ENCODE measurements at regions not wholly inside any gene's neighbourhood (a gene's known extent, or its start where the extent isn't known, plus 50 kb on each side); places are given as distances from the start of the nearest gene placed in this dataset.

DNA sequence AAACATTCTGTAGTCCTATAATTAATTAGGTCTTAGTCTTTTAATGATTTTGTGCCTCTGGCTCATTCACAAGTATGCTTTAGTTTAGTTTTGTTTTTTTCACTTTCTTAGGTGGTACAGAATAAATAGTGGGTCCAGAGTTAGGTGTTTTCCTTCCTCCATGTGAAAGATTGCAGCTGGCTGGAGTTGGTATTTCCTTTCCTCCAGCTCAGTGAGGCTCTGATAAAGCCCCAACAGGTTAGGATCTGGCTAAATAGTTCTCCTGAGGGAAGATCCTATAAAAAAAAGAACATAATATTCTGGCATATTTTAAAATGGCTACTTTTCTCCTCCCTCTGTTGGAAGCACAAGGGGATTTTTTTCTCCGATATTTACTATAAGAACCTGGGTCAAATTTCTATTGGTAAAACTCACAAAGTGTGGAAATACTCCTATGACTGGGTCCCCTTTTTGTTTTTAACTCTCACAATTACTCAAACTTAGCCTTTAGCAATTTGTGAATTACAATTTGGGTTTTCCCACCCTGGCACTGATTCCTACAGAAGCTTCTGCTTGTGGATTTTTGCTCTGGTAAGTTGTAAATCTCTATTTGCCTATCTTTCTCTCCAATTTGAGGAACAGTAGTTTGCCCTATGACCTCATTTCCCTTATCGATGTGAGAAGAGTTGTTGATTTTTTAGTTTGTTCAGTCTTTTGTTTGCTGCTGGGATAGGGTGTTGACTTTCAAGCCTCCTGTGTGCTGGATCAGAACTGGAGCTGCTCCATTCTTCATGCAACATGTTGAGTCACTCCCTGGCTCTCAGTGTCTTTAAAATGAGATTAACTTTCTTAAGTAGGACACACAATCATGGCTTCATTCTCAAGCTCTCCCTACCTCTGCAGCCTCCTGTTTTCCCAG lies 500.9 kb downstream of the RNF144A start:
- DNase-seq (ENCODE audit: low read depth, low spot score) (no peak), ATAC-seq (no peak)
- Histone ChIP-seq H3K27me3 (ENCODE audit: insufficient read depth, low read length) (peaks cover 54% of the 10 kb centered on the region), H3K36me3 (ENCODE audit: control insufficient read depth in 1 of 2, insufficient read depth in 2 of 2, low read length in 2 of 2) (no peaks in the 10 kb centered on the region), H3K9me2 (ENCODE audit: insufficient read depth) (no peaks in the 10 kb centered on the region), H3K79me2 (ENCODE audit: insufficient read depth, low read length) (no peaks in the 10 kb centered on the region), H3K4me3 (replicated peaks in 1 of 2; ENCODE audit: low read depth in 1 of 2, low read length in 2 of 2) (no peak overlapping the region), H3K4me2 (ENCODE audit: low read length) (no peak overlapping the region), H3K27ac (ENCODE audit: low read depth, low read length) (no peak overlapping the region), H3K9ac (ENCODE audit: low read length) (no peak overlapping the region), H3K9me3 (ENCODE audit: control insufficient read depth in 1 of 2, insufficient read depth in 1 of 2, low read depth in 1 of 2, low read length in 2 of 2) (no peaks in the 10 kb centered on the region), H4K20me1 (ENCODE audit: insufficient read depth) (no peaks in the 10 kb centered on the region), H2AFZ (ENCODE audit: low read depth, low read length, poor library complexity, severe bottlenecking) (no peak overlapping the region), H3K4me1 (ENCODE audit: control insufficient read depth in 1 of 2, insufficient read depth in 2 of 2, low read length in 2 of 2) (no peaks in the 10 kb centered on the region)
- ChIA-PET POLR2A (no interaction called here), CTCF (interaction anchor here (1.1 kb wide), 1 partner anchor 9 kb away, joined by 5 read pairs; no protein-coding TSS in a partner anchor), RAD21 (ENCODE audit: low non-redundant PET in 1 of 2, low total read pairs in 2 of 2, uncharacterized antibody in 2 of 2, unreplicated experiment in 2 of 2) (no interaction called here)
- TF ChIP-seq CBX3 (IDR thresholded peaks at IDR 0.05; ENCODE audit: low read depth) (no peak), ZNF274 (IDR thresholded peaks at IDR 0.05; ENCODE audit: low read depth, low read length) (no peak), CEBPB (IDR thresholded peaks at IDR 0.05; ENCODE audit: low read depth) (no peak), RAD21 (IDR thresholded peaks at IDR 0.05; ENCODE audit: low read depth) (no peak), SP1 (IDR thresholded peaks at IDR 0.05; ENCODE audit: low read depth) (no peak), JUND (IDR thresholded peaks at IDR 0.05) (no peak), YY1 (IDR thresholded peaks at IDR 0.05; ENCODE audit: extremely low read depth, insufficient replicate concordance, low read depth, low read length) (no peak), ELF1 (IDR thresholded peaks at IDR 0.05; ENCODE audit: borderline replicate concordance, low read depth) (no peak), CTCF (IDR thresholded peaks at IDR 0.05 in 2 of 3, conservative IDR thresholded peaks at IDR 0.05 in 1 of 3; ENCODE audit: borderline replicate concordance in 1 of 3, insufficient read depth in 1 of 3, low read depth in 2 of 3, low read length in 2 of 3) (no peak), EZH2phosphoT487 (IDR thresholded peaks at IDR 0.05; ENCODE audit: borderline replicate concordance) (no peak), EGR1 (IDR thresholded peaks at IDR 0.05; ENCODE audit: low read depth) (no peak), POLR2AphosphoS5 (IDR thresholded peaks at IDR 0.05; ENCODE audit: low read depth, low read length) (no peak)
- TF ChIP-seq, protein P1, sequence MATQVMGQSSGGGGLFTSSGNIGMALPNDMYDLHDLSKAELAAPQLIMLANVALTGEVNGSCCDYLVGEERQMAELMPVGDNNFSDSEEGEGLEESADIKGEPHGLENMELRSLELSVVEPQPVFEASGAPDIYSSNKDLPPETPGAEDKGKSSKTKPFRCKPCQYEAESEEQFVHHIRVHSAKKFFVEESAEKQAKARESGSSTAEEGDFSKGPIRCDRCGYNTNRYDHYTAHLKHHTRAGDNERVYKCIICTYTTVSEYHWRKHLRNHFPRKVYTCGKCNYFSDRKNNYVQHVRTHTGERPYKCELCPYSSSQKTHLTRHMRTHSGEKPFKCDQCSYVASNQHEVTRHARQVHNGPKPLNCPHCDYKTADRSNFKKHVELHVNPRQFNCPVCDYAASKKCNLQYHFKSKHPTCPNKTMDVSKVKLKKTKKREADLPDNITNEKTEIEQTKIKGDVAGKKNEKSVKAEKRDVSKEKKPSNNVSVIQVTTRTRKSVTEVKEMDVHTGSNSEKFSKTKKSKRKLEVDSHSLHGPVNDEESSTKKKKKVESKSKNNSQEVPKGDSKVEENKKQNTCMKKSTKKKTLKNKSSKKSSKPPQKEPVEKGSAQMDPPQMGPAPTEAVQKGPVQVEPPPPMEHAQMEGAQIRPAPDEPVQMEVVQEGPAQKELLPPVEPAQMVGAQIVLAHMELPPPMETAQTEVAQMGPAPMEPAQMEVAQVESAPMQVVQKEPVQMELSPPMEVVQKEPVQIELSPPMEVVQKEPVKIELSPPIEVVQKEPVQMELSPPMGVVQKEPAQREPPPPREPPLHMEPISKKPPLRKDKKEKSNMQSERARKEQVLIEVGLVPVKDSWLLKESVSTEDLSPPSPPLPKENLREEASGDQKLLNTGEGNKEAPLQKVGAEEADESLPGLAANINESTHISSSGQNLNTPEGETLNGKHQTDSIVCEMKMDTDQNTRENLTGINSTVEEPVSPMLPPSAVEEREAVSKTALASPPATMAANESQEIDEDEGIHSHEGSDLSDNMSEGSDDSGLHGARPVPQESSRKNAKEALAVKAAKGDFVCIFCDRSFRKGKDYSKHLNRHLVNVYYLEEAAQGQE (IDR thresholded peaks at IDR 0.05; ENCODE audit: low read depth): no peak
- TF ChIP-seq, protein P2, sequence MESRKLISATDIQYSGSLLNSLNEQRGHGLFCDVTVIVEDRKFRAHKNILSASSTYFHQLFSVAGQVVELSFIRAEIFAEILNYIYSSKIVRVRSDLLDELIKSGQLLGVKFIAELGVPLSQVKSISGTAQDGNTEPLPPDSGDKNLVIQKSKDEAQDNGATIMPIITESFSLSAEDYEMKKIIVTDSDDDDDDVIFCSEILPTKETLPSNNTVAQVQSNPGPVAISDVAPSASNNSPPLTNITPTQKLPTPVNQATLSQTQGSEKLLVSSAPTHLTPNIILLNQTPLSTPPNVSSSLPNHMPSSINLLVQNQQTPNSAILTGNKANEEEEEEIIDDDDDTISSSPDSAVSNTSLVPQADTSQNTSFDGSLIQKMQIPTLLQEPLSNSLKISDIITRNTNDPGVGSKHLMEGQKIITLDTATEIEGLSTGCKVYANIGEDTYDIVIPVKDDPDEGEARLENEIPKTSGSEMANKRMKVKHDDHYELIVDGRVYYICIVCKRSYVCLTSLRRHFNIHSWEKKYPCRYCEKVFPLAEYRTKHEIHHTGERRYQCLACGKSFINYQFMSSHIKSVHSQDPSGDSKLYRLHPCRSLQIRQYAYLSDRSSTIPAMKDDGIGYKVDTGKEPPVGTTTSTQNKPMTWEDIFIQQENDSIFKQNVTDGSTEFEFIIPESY (IDR thresholded peaks at IDR 0.05; ENCODE audit: extremely low read depth, insufficient replicate concordance, low read length): no peak
- intact Hi-C loops (cut with micrococcal nuclease): no loop called here
- no TSS peak for BruUV-seq (replicated peaks)
